ENCODE measurements at regions not wholly inside any gene's neighbourhood (a gene's known extent, or its start where the extent isn't known, plus 50 kb on each side); places are given as distances from the start of the nearest gene placed in this dataset.

DNA sequence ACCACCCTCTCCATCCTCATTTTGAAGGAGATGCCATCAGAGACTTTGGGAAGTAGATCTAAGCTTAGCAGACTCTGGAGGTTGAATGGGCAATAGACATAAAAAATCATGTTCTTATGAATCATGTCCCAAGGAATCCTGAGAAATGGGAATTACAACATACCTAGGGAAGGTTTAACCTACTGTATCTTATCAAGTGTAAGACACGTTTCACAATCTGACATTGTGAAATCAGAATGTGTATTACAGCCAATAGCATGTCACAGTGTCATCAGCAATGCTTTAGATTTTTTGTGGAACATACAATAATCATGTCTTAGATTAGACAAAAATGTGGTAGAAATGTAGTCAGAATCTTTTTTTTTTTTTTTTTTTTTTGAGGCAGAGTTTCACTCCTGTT, 332.4 kb upstream of the TLE3 start:
- no peaks in the 10 kb centered on the region for H3K27me3 ChIP-seq (ENCODE audit: insufficient read depth, low read depth, severe bottlenecking)
- H3K36me3 ChIP-seq = no peaks in the 10 kb centered on the region
- TF ChIP-seq CTCF (IDR thresholded peaks at IDR 0.05; ENCODE audit: low read depth, low read length) = no peak
- peaks cover 8% of the 10 kb centered on the region for H3K9me3 ChIP-seq (ENCODE audit: severe bottlenecking)
- no peak overlapping the region for H3K27ac ChIP-seq
- no peak overlapping the region for H3K4me3 ChIP-seq (ENCODE audit: low read depth, low read length)
- DNase-seq = no peak

- Histone ChIP-seq H3K4me3 (ENCODE audit: low read depth, low read length) (no peak overlapping the region), H3K9me3 (ENCODE audit: severe bottlenecking) (peaks cover 8% of the 10 kb centered on the region), H3K36me3 (no peaks in the 10 kb centered on the region), H3K27ac (no peak overlapping the region), H3K27me3 (ENCODE audit: insufficient read depth, low read depth, severe bottlenecking) (no peaks in the 10 kb centered on the region)
- no peak for DNase-seq
- TF ChIP-seq CTCF (IDR thresholded peaks at IDR 0.05; ENCODE audit: low read depth, low read length) = no peak
Observed at GRCh38 chr15:70429056-70429722, 331.5 kb upstream of the TLE3 start.

- Histone ChIP-seq H3K4me3 (ENCODE audit: low read depth, low read length) (no peak overlapping the region), H3K27me3 (ENCODE audit: insufficient read depth, low read depth, severe bottlenecking) (no peaks in the 10 kb centered on the region), H3K27ac (no peak overlapping the region), H3K9me3 (ENCODE audit: severe bottlenecking) (peaks cover 8% of the 10 kb centered on the region), H3K36me3 (no peaks in the 10 kb centered on the region)
- DNase-seq = no peak
- no peak for TF ChIP-seq CTCF (IDR thresholded peaks at IDR 0.05; ENCODE audit: low read depth, low read length)
Observed at GRCh38 chr15:70428211-70428822, 330.6 kb upstream of the TLE3 start.

DNA sequence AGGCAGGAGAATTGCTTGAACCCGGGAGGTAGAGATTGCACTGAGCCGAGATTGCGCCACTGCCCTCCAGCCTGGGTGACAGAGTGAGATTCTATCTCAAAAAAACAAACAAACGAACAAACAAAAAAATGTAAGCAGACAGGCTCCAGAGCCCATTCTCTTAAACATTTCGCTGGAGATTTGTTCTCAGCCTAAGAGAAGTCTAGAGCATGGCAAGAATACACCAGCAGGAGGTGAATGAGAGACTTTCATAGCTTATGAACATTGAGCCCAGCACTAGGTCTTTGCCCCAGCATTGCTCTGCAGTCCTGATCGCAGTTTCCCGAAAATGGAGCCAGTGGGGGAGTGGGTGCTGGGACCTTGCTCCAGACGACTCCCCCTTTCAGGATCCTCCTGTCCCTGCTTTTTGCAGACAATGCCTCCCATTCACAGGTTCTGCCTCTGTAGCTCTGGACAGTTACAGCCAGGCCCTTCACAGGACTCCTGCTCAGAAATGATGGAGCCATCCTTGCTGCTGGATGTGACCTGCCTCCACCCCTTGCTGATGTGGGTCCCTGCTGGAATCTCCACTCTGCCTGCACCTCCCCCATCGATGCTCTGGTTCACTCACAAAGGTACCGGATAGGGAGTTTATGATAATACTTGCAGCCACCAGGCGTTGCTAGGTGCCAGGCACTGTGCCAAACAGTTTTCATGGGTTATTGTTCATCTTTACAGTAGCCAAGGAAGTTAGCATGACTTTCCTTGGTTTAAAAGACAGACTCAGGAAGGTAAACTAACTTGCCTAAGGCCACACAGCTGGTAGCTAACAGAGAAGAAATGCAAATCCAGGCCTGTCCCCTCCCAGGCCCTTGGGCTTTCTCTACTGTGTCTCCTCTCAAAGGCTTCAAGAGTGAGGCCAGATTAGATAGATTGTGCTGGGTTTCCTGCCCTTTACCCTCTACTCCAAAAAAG, 329.7 kb upstream of the TLE3 start:
- peaks cover 8% of the 10 kb centered on the region for H3K9me3 ChIP-seq (ENCODE audit: severe bottlenecking)
- H3K27me3 ChIP-seq (ENCODE audit: insufficient read depth, low read depth, severe bottlenecking) = no peaks in the 10 kb centered on the region
- H3K4me3 ChIP-seq (ENCODE audit: low read depth, low read length) = no peak overlapping the region
- no peaks in the 10 kb centered on the region for H3K36me3 ChIP-seq
- H3K27ac ChIP-seq = no peak overlapping the region
- no peak for TF ChIP-seq CTCF (IDR thresholded peaks at IDR 0.05; ENCODE audit: low read depth, low read length)
- DNase-seq = no peak

DNA sequence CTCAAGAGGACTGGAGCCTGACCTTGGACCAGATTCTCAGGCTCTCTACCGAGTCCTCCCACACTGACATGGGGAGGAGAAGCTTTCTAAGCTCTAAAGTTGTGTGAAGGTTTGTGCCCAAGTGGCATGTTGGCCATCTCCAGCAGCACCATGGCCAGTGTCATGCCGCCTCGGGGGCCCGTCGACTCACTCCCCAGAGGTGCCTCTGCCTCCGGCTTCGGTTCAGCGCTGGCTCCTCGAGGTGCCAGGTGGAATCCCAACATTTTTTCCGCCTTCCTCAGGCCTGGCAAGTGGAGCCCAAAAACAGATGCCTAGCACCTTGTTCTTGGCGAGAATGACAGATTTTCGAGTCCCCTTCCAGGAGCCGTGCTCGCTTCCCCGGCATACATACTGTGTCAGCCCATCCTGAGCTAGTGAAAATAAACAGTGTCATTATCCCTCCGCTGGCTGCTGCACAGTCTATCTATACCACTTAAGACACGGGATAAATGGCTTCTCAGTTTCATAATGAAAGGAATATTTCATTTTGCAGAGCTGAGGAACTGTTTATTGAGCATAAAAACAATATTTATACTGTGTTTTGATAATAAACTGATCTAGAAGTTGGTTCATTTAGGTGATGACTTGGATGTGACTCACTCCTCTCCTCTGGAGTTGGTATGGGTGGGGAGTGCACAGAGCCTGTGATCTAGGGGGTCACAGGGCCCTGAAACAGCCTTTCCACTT, 328.5 kb upstream of the TLE3 start:
- H3K27ac ChIP-seq = no peak overlapping the region
- no peak overlapping the region for H3K4me3 ChIP-seq (ENCODE audit: low read depth, low read length)
- H3K9me3 ChIP-seq (ENCODE audit: severe bottlenecking) = peaks cover 8% of the 10 kb centered on the region
- no peak for DNase-seq
- H3K36me3 ChIP-seq = no peaks in the 10 kb centered on the region
- H3K27me3 ChIP-seq (ENCODE audit: insufficient read depth, low read depth, severe bottlenecking) = no peaks in the 10 kb centered on the region
- no peak for TF ChIP-seq CTCF (IDR thresholded peaks at IDR 0.05; ENCODE audit: low read depth, low read length)

Measured in WERI-Rb-1 (cell line).